ENCODE measurements at regions not wholly inside any gene's neighbourhood (a gene's known extent, or its start where the extent isn't known, plus 50 kb on each side); places are given as distances from the start of the nearest gene placed in this dataset.

GRCh38 chr4:54548098-54548620 lies 109.6 kb upstream of the KIT start:
- DNase-seq, result no peak

- no peak for DNase-seq
Observed at GRCh38 chr4:54548831-54549460, 108.8 kb upstream of the KIT start.

DNA sequence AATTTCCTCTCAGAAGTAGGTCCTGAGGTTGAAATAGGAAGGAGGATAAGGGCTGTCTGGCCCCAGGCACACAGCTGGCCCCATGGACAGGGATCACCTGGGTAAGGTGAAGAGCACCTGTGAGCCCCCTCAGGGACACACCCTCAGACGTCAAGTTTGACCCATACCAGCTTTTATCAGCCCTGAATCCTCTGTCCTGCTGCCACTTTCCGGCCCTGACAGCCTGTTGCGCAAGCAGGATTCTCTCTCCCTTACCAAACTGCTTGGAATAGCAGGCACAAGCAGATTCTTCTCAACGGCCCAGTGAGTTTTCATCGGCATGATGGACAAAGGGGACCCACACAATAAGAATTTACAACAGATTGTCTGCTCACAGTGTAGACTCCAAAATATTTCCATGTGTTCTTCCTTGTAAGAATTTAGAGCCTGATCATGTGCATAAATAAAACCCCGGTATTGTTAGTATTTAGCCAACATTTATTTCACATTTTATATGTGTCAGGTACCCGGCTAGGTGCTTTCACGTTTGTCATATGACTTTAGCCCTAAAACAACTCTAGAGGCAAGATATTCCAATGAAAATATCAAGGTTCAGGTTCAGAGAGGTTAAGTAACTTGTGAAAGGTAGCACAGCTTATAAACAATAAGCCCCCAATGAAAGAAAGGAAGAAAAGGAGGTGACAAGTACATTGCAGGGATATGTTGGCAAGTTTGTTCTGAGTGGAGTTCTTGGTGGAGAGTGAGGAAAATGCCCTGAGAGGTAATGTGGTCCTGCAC lies 107.2 kb upstream of the KIT start:
- no peak for DNase-seq

GRCh38 chr4:54553001-54553400 lies 104.8 kb upstream of the KIT start:
- no peak for DNase-seq

DNA sequence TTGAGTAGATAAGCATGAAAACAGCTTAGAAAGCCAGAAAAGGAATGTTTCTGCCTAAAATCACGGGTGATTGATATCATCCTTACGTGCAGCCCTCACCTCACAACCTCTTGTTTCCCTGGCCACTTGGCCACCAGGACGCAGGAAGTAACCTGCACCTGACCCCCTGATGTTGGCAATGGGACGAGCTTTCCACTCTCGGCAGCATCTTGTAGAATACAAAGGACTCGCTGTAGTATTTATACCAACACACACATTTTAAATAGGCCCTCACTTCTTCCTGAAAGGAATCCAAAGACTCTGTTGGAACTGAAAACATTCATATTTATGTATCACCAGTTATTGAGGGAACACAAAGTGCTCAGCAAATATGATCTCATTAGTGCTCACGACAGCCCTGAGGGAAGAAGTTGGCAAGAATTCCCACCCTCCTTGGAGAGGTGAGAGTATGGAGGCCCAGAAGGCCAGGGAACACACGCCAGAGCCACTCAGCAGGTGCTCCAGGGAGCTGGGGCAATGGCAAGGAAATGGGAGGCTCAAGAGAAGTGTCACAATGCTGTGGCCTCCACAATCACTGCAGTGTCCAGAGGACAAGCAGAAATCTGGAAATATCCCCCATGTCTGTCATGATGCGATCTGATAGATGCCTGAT lies 103.3 kb upstream of the KIT start:
- DNase-seq, result no peak

DNA sequence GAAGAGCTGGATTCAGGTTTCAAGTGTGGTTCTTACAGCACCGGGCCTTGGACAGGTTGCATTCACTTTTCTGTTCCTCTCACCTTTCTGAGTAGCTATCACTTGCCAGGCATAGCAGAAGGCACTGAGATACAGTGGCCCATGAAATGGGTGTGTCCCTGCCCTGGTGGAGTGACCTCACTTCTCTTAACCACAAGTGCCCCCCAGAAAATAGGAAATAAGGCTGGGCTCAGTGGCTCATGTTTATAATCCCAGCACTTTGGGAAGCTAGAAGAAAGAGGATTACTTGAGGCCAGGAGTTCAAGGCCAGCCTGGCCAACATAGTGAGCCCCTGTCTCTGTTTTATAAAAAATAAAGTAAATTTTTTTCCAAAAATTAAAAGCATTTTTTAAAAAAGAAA lies 101.7 kb upstream of the KIT start:
- no peak for DNase-seq

GRCh38 chr4:54556587-54556986 lies 101.2 kb upstream of the KIT start:
- no peak for DNase-seq

GRCh38 chr4:54558889-54559677 lies 98.7 kb upstream of the KIT start:
- DNase-seq, result no peak

DNA sequence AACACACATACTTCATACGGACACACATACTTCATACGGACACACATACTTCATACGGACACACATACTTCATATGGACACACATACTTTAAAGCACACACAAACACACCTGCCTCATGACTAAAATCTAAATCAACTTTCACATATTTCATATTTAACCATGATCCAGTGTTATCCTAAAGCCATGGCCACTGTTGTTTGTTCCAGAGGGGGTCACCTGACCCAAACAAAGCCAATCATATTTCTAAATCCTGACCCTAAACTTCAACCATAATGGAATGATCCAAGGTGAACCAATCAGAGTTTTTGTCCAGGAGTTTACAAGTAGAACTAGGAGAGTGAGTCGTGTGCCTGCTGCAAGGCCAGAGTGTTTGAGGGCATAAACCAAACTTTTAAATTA lies 97.2 kb upstream of the KIT start:
- no peak for DNase-seq

- DNase-seq, result no peak
Observed at GRCh38 chr4:54561940-54562339, 95.8 kb upstream of the KIT start.

- no peak for DNase-seq
Observed at GRCh38 chr4:54566608-54567007, 91.1 kb upstream of the KIT start.

DNA sequence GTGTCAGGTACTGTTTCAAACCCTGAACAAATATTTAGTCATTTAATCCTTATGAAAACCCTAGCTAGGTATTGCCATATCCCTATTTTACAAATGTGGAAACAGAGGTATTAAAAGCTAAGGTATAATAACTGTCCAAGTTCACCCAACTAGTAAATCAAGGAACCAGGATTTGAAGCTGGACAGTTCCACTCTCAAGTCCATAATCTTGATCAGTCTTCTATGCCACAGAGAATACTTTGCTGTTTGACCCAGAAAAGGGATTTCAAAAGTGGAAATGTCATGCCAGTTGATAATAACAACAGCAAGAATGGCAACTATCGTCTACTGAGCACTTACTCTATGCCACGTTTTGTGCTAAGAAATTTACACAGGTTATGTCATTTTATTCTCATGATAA lies 90.4 kb upstream of the KIT start:
- DNase-seq, result no peak

GRCh38 chr4:54568184-54568583 lies 89.6 kb upstream of the KIT start:
- no peak for DNase-seq

GRCh38 chr4:54570822-54571221 lies 86.9 kb upstream of the KIT start:
- DNase-seq, result no peak

GRCh38 chr4:54571293-54572151 lies 86.2 kb upstream of the KIT start:
- DNase-seq, result no peak

GRCh38 chr4:54572152-54572542 lies 85.6 kb upstream of the KIT start:
- no peak for DNase-seq

DNA sequence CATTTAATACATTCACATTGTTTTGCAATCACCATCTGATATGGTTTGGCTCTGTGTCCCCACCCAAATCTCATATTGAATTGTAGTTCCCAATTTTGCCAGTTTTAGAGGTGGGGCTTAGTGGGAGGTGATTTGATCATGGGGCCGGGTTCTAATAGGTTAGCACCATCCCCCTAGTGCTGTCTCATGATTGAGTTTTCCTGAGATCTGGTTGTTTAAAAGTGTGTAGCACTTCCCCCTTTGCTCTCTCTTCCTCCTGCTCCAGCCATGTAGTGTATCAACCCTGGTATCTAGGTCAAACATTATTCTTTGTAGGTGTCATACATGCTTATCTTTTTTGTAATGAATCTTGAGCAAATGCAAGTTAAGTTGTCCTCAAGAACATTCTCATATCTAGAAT lies 83.3 kb upstream of the KIT start:
- no peak for DNase-seq

GRCh38 chr4:54575919-54576318 lies 81.8 kb upstream of the KIT start:
- DNase-seq, result no peak

- DNase-seq, result no peak
Observed at GRCh38 chr4:54581807-54582206, 76.0 kb upstream of the KIT start.

- no peak for DNase-seq
Observed at GRCh38 chr4:54585321-54586000, 72.3 kb upstream of the KIT start.

GRCh38 chr4:54586320-54586955 lies 71.3 kb upstream of the KIT start:
- no peak for DNase-seq

Measured in NCI-H2081 treated with DMSO at 0.1 percent for 48 hours (cell line).